ENCODE measurements at regions not wholly inside any gene's neighbourhood (a gene's known extent, or its start where the extent isn't known, plus 50 kb on each side); places are given as distances from the start of the nearest gene placed in this dataset.

DNA sequence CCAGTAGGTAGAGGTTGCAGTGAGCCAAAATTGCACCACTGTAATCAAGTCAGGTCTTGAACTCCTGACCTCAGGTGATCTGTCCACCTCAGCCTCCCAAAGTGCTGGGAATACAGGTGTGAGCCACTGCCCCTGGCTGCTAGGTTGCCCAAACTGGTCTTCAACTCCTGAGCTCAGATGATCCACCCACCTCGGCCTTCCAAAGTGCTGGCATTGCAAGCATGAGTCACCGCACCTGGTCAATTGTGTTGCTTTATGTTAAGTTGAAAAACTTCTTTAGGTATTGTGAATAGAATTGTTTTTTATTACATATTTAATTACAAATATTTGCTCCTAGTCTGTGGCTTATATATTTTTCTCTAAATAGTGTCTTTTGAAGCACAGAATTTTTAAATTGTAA, 80.5 kb downstream of the PRKAB2 start:
- Histone ChIP-seq H3F3A (ENCODE audit: insufficient read depth, low read length) (no peaks in the 10 kb centered on the region), H3K27ac (ENCODE audit: low read depth, low read length, poor library complexity, severe bottlenecking) (no peak overlapping the region), H3K4me1 (ENCODE audit: insufficient read depth, low read length, severe bottlenecking) (no peaks in the 10 kb centered on the region), H4K20me1 (ENCODE audit: insufficient read depth, low read length) (no peaks in the 10 kb centered on the region), H3K4me2 (ENCODE audit: low read length) (no peak overlapping the region), H3K9ac (ENCODE audit: low read length) (no peak overlapping the region), H3K27me3 (ENCODE audit: insufficient read depth, low read length) (no peaks in the 10 kb centered on the region), H3K9me2 (ENCODE audit: low read depth, low read length) (no peaks in the 10 kb centered on the region), H3K36me3 (ENCODE audit: insufficient read depth, low read length) (no peaks in the 10 kb centered on the region), H3K4me3 (ENCODE audit: low read depth, low read length, poor library complexity, severe bottlenecking) (no peak overlapping the region), H3K9me3 (ENCODE audit: low read length) (no peaks in the 10 kb centered on the region), H2AFZ (ENCODE audit: low read length) (no peak overlapping the region), H3K79me2 (ENCODE audit: insufficient read depth, low read length) (no peaks in the 10 kb centered on the region)
- TF ChIP-seq, protein P1, sequence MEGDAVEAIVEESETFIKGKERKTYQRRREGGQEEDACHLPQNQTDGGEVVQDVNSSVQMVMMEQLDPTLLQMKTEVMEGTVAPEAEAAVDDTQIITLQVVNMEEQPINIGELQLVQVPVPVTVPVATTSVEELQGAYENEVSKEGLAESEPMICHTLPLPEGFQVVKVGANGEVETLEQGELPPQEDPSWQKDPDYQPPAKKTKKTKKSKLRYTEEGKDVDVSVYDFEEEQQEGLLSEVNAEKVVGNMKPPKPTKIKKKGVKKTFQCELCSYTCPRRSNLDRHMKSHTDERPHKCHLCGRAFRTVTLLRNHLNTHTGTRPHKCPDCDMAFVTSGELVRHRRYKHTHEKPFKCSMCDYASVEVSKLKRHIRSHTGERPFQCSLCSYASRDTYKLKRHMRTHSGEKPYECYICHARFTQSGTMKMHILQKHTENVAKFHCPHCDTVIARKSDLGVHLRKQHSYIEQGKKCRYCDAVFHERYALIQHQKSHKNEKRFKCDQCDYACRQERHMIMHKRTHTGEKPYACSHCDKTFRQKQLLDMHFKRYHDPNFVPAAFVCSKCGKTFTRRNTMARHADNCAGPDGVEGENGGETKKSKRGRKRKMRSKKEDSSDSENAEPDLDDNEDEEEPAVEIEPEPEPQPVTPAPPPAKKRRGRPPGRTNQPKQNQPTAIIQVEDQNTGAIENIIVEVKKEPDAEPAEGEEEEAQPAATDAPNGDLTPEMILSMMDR (IDR thresholded peaks at IDR 0.05; ENCODE audit: low read length) = no peak
- no peak for TF ChIP-seq EZH2 (IDR thresholded peaks at IDR 0.05; ENCODE audit: borderline replicate concordance, low read length)

DNA sequence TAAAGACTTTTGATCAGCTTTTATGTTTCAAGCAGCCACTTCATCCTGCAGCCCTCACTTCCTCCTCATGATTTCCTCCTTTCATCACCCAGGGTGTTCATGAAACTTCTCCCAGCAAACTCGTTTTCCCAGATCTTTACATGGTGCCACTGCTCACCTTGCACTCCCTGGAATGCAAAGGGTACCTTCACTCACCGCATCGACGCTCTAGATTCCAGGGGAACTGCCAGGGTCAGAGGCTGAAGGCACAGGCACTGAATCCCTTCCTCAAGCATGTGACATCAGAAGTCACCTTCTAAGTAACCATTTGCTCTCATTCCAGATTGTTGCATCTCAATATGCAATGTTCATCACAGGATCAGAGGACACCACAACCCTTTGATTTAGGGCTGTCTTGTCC, 82.8 kb downstream of the PRKAB2 start:
- H3K27ac ChIP-seq (ENCODE audit: low read depth, low read length, poor library complexity, severe bottlenecking) = no peak overlapping the region
- no peaks in the 10 kb centered on the region for H4K20me1 ChIP-seq (ENCODE audit: insufficient read depth, low read length)
- no peaks in the 10 kb centered on the region for H3K9me2 ChIP-seq (ENCODE audit: low read depth, low read length)
- TF ChIP-seq, protein P1 (IDR thresholded peaks at IDR 0.05; ENCODE audit: low read length) = no peak
- no peak for TF ChIP-seq EZH2 (IDR thresholded peaks at IDR 0.05; ENCODE audit: borderline replicate concordance, low read length)
- no peaks in the 10 kb centered on the region for H3K36me3 ChIP-seq (ENCODE audit: insufficient read depth, low read length)
- no peak overlapping the region for H2AFZ ChIP-seq (ENCODE audit: low read length)
- H3K4me2 ChIP-seq (ENCODE audit: low read length) = no peak overlapping the region
- no peaks in the 10 kb centered on the region for H3K79me2 ChIP-seq (ENCODE audit: insufficient read depth, low read length)
- H3K9ac ChIP-seq (ENCODE audit: low read length) = no peak overlapping the region
- H3K9me3 ChIP-seq (ENCODE audit: low read length) = no peaks in the 10 kb centered on the region
- H3K4me1 ChIP-seq (ENCODE audit: insufficient read depth, low read length, severe bottlenecking) = peaks cover 10% of the 10 kb centered on the region
- no peaks in the 10 kb centered on the region for H3K27me3 ChIP-seq (ENCODE audit: insufficient read depth, low read length)
- no peak overlapping the region for H3K4me3 ChIP-seq (ENCODE audit: low read depth, low read length, poor library complexity, severe bottlenecking)
- H3F3A ChIP-seq (ENCODE audit: insufficient read depth, low read length) = no peaks in the 10 kb centered on the region

- no peak overlapping the region for H3K9ac ChIP-seq (ENCODE audit: low read length)
- TF ChIP-seq, protein P1 (IDR thresholded peaks at IDR 0.05; ENCODE audit: low read length) = no peak
- no peak for TF ChIP-seq EZH2 (IDR thresholded peaks at IDR 0.05; ENCODE audit: borderline replicate concordance, low read length)
- H3K4me3 ChIP-seq (ENCODE audit: low read depth, low read length, poor library complexity, severe bottlenecking) = no peak overlapping the region
- H4K20me1 ChIP-seq (ENCODE audit: insufficient read depth, low read length) = no peaks in the 10 kb centered on the region
- H3K4me1 ChIP-seq (ENCODE audit: insufficient read depth, low read length, severe bottlenecking) = peaks cover 19% of the 10 kb centered on the region
- H3K27me3 ChIP-seq (ENCODE audit: insufficient read depth, low read length) = no peaks in the 10 kb centered on the region
- H3K9me2 ChIP-seq (ENCODE audit: low read depth, low read length) = no peaks in the 10 kb centered on the region
- H3K9me3 ChIP-seq (ENCODE audit: low read length) = no peaks in the 10 kb centered on the region
- no peak overlapping the region for H3K4me2 ChIP-seq (ENCODE audit: low read length)
- no peak overlapping the region for H3K27ac ChIP-seq (ENCODE audit: low read depth, low read length, poor library complexity, severe bottlenecking)
- no peaks in the 10 kb centered on the region for H3F3A ChIP-seq (ENCODE audit: insufficient read depth, low read length)
- H3K79me2 ChIP-seq (ENCODE audit: insufficient read depth, low read length) = no peaks in the 10 kb centered on the region
- H2AFZ ChIP-seq (ENCODE audit: low read length) = no peak overlapping the region
- H3K36me3 ChIP-seq (ENCODE audit: insufficient read depth, low read length) = no peaks in the 10 kb centered on the region
Observed at GRCh38 chr1:147086129-147086528, 86.1 kb downstream of the PRKAB2 start.

Measured in OCI-LY1 (cell line).